ENCODE measurements at regions not wholly inside any gene's neighbourhood (a gene's known extent, or its start where the extent isn't known, plus 50 kb on each side); places are given as distances from the start of the nearest gene placed in this dataset.

- DNase-seq (ENCODE audit: low read depth): no peak
Observed at GRCh38 chr4:176569301-176569700, 223.4 kb downstream of the VEGFC start.

- DNase-seq (ENCODE audit: low read depth): no peak
Observed at GRCh38 chr4:176571206-176571605, 221.5 kb downstream of the VEGFC start.

- DNase-seq (ENCODE audit: low read depth): no peak
Observed at GRCh38 chr4:176575141-176575730, 217.5 kb downstream of the VEGFC start.

- DNase-seq (ENCODE audit: low read depth): no peak
Observed at GRCh38 chr4:176579226-176579625, 213.5 kb downstream of the VEGFC start.

- no peak for DNase-seq (ENCODE audit: low read depth)
Observed at GRCh38 chr4:176583278-176583677, 209.4 kb downstream of the VEGFC start.

- no peak for DNase-seq (ENCODE audit: low read depth)
Observed at GRCh38 chr4:176584031-176584606, 208.6 kb downstream of the VEGFC start.

- DNase-seq (ENCODE audit: low read depth): peak; percentile 26
Observed at GRCh38 chr4:176587920-176588319, 204.8 kb downstream of the VEGFC start.

- no peak for DNase-seq (ENCODE audit: low read depth)
Observed at GRCh38 chr4:176588436-176588835, 204.3 kb downstream of the VEGFC start.

GRCh38 chr4:176592976-176593670 is 199.6 kb downstream of the VEGFC start:
- no peak for DNase-seq (ENCODE audit: low read depth)

GRCh38 chr4:176593943-176594342 is 198.8 kb downstream of the VEGFC start:
- DNase-seq (ENCODE audit: low read depth): peak; percentile 50

GRCh38 chr4:176595257-176595656 is 197.5 kb downstream of the VEGFC start:
- DNase-seq (ENCODE audit: low read depth): no peak

- peak; percentile 56 for DNase-seq (ENCODE audit: low read depth)
Observed at GRCh38 chr4:176601124-176601523, 191.6 kb downstream of the VEGFC start.

GRCh38 chr4:176607807-176608206 is 184.9 kb downstream of the VEGFC start:
- no peak for DNase-seq (ENCODE audit: low read depth)

GRCh38 chr4:176608346-176608745 is 184.4 kb downstream of the VEGFC start:
- no peak for DNase-seq (ENCODE audit: low read depth)

GRCh38 chr4:176610594-176610993 is 182.1 kb downstream of the VEGFC start:
- no peak for DNase-seq (ENCODE audit: low read depth)

- peak; percentile 6 for DNase-seq (ENCODE audit: low read depth)
Observed at GRCh38 chr4:176611381-176611780, 181.3 kb downstream of the VEGFC start.

GRCh38 chr4:176611951-176612350 is 180.8 kb downstream of the VEGFC start:
- DNase-seq (ENCODE audit: low read depth): no peak

GRCh38 chr4:176614793-176615192 is 177.9 kb downstream of the VEGFC start:
- DNase-seq (ENCODE audit: low read depth): no peak

GRCh38 chr4:176616151-176616550 is 176.6 kb downstream of the VEGFC start:
- no peak for DNase-seq (ENCODE audit: low read depth)

GRCh38 chr4:176618138-176618537 is 174.6 kb downstream of the VEGFC start:
- DNase-seq (ENCODE audit: low read depth): no peak

GRCh38 chr4:176619430-176619829 is 173.3 kb downstream of the VEGFC start:
- DNase-seq (ENCODE audit: low read depth): no peak

- peak; percentile 6 for DNase-seq (ENCODE audit: low read depth)
Observed at GRCh38 chr4:176622251-176622948, 170.3 kb downstream of the VEGFC start.

Data from myocyte (in vitro differentiated cells).